ENCODE measurements at regions not wholly inside any gene's neighbourhood (a gene's known extent, or its start where the extent isn't known, plus 50 kb on each side); places are given as distances from the start of the nearest gene placed in this dataset.

DNA sequence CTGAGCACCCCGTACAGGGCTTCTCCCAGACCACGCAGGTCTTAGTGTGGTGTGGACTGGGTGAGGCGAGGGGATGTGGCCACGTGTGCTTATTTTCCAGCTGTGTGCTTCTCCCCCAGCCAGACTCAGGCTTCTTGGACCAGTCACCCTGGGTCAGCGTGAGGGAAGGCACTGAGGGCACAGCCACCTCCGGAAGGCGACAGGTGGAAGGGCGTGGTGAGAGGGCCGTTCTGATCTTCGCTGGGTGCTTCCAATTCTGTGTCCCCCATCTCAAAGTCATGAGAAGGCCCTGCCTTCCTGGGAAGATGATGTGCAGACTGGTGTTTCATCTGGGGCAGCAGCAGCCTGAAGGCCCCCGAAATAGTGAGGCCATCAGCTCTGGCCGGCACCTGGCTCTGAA is 169.7 kb upstream of the MYCN start:
- H3K27ac ChIP-seq (ENCODE audit: low read depth, low read length) = no peak overlapping the region
- no peak overlapping the region for H2AFZ ChIP-seq (ENCODE audit: low read length)
- no peak overlapping the region for H3K4me3 ChIP-seq (ENCODE audit: insufficient read depth, low read length)
- H3K36me3 ChIP-seq (ENCODE audit: insufficient read depth, low read length) = no peaks in the 10 kb centered on the region
- DNase-seq (ENCODE audit: insufficient read length, low spot score, missing footprints) = no peak
- TF ChIP-seq, protein P1, sequence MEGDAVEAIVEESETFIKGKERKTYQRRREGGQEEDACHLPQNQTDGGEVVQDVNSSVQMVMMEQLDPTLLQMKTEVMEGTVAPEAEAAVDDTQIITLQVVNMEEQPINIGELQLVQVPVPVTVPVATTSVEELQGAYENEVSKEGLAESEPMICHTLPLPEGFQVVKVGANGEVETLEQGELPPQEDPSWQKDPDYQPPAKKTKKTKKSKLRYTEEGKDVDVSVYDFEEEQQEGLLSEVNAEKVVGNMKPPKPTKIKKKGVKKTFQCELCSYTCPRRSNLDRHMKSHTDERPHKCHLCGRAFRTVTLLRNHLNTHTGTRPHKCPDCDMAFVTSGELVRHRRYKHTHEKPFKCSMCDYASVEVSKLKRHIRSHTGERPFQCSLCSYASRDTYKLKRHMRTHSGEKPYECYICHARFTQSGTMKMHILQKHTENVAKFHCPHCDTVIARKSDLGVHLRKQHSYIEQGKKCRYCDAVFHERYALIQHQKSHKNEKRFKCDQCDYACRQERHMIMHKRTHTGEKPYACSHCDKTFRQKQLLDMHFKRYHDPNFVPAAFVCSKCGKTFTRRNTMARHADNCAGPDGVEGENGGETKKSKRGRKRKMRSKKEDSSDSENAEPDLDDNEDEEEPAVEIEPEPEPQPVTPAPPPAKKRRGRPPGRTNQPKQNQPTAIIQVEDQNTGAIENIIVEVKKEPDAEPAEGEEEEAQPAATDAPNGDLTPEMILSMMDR (IDR thresholded peaks at IDR 0.05; ENCODE audit: extremely low read depth, low read depth, low read length) = no peak
- no peaks in the 10 kb centered on the region for H3K27me3 ChIP-seq (ENCODE audit: insufficient read depth, low read length)
- no peak overlapping the region for H3K4me2 ChIP-seq (ENCODE audit: insufficient read depth, low read length)
- no peaks in the 10 kb centered on the region for H3K4me1 ChIP-seq (ENCODE audit: insufficient read depth, low read length)
- H3K79me2 ChIP-seq (ENCODE audit: insufficient read depth, low read length) = no peaks in the 10 kb centered on the region
- no peaks in the 10 kb centered on the region for H3K9me3 ChIP-seq (ENCODE audit: low read depth, low read length)
- H4K20me1 ChIP-seq (ENCODE audit: insufficient read depth, low read length) = no peaks in the 10 kb centered on the region

- H3K36me3 ChIP-seq (ENCODE audit: insufficient read depth, low read length) = no peaks in the 10 kb centered on the region
- no peaks in the 10 kb centered on the region for H3K9me3 ChIP-seq (ENCODE audit: low read depth, low read length)
- H3K4me2 ChIP-seq (ENCODE audit: insufficient read depth, low read length) = no peak overlapping the region
- H3K27me3 ChIP-seq (ENCODE audit: insufficient read depth, low read length) = no peaks in the 10 kb centered on the region
- H4K20me1 ChIP-seq (ENCODE audit: insufficient read depth, low read length) = no peaks in the 10 kb centered on the region
- H3K4me3 ChIP-seq (ENCODE audit: insufficient read depth, low read length) = no peak overlapping the region
- no peak overlapping the region for H3K27ac ChIP-seq (ENCODE audit: low read depth, low read length)
- TF ChIP-seq, protein P1 (IDR thresholded peaks at IDR 0.05; ENCODE audit: extremely low read depth, low read depth, low read length) = no peak
- H3K4me1 ChIP-seq (ENCODE audit: insufficient read depth, low read length) = no peaks in the 10 kb centered on the region
- no peaks in the 10 kb centered on the region for H3K79me2 ChIP-seq (ENCODE audit: insufficient read depth, low read length)
- H2AFZ ChIP-seq (ENCODE audit: low read length) = no peak overlapping the region
- no peak for DNase-seq (ENCODE audit: insufficient read length, low spot score, missing footprints)
Observed at GRCh38 chr2:15771124-15771523, 169.2 kb upstream of the MYCN start.

GRCh38 chr2:15772086-15772595 is 168.2 kb upstream of the MYCN start:
- H3K36me3 ChIP-seq (ENCODE audit: insufficient read depth, low read length) = no peaks in the 10 kb centered on the region
- TF ChIP-seq, protein P1 (IDR thresholded peaks at IDR 0.05; ENCODE audit: extremely low read depth, low read depth, low read length) = no peak

DNA sequence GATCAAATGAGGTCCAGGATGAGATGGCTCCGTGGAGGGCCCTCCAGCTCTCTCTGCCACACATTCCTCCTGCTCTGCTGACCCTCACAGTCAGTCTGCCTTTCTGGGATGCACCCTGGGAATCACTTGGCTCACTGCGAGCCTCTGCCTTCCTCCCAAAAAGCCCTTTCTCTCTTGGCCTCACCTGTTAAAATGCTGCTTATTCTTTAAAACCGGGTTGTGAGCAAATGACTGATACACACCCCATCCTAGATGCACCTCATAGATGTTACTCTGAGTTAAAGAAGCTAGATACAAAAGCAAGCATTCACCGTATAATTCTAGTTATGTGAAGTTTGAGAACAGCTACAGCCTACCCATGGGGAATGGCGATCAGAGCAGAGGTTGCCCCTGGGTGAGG is 167.7 kb upstream of the MYCN start:
- Histone ChIP-seq H3K4me3 (ENCODE audit: insufficient read depth, low read length) (no peak overlapping the region), H3K27ac (ENCODE audit: low read depth, low read length) (no peak overlapping the region), H3K79me2 (ENCODE audit: insufficient read depth, low read length) (no peaks in the 10 kb centered on the region), H3K4me2 (ENCODE audit: insufficient read depth, low read length) (no peak overlapping the region), H3K9me3 (ENCODE audit: low read depth, low read length) (no peaks in the 10 kb centered on the region), H4K20me1 (ENCODE audit: insufficient read depth, low read length) (no peaks in the 10 kb centered on the region), H2AFZ (ENCODE audit: low read length) (no peak overlapping the region), H3K4me1 (ENCODE audit: insufficient read depth, low read length) (no peaks in the 10 kb centered on the region), H3K36me3 (ENCODE audit: insufficient read depth, low read length) (no peaks in the 10 kb centered on the region), H3K27me3 (ENCODE audit: insufficient read depth, low read length) (no peaks in the 10 kb centered on the region)
- TF ChIP-seq, protein P1 (IDR thresholded peaks at IDR 0.05; ENCODE audit: extremely low read depth, low read depth, low read length) = no peak
- no peak for DNase-seq (ENCODE audit: insufficient read length, low spot score, missing footprints)

More at GRCh38 chr2:15772086-15772595, 168.2 kb upstream of the MYCN start:
- H3K9me3 ChIP-seq (ENCODE audit: low read depth, low read length) = no peaks in the 10 kb centered on the region
- no peak overlapping the region for H2AFZ ChIP-seq (ENCODE audit: low read length)
- H3K4me1 ChIP-seq (ENCODE audit: insufficient read depth, low read length) = no peaks in the 10 kb centered on the region
- no peaks in the 10 kb centered on the region for H3K27me3 ChIP-seq (ENCODE audit: insufficient read depth, low read length)
- H3K4me2 ChIP-seq (ENCODE audit: insufficient read depth, low read length) = no peak overlapping the region
- H3K79me2 ChIP-seq (ENCODE audit: insufficient read depth, low read length) = no peaks in the 10 kb centered on the region
- H3K4me3 ChIP-seq (ENCODE audit: insufficient read depth, low read length) = no peak overlapping the region
- H4K20me1 ChIP-seq (ENCODE audit: insufficient read depth, low read length) = no peaks in the 10 kb centered on the region
- no peak overlapping the region for H3K27ac ChIP-seq (ENCODE audit: low read depth, low read length)
- DNase-seq (ENCODE audit: insufficient read length, low spot score, missing footprints) = no peak

Measured in osteoblast (primary cell).